ENCODE measurements at regions not wholly inside any gene's neighbourhood (a gene's known extent, or its start where the extent isn't known, plus 50 kb on each side); places are given as distances from the start of the nearest gene placed in this dataset.
A peak's percentile ranks its signal among the peaks of the same experiment; 100 is the strongest.
"Not testable (repeated sequence)": the region's sequence is repeated elsewhere in the genome, so short reads cannot be mapped to it uniquely, and the experiment has no call there.

DNA sequence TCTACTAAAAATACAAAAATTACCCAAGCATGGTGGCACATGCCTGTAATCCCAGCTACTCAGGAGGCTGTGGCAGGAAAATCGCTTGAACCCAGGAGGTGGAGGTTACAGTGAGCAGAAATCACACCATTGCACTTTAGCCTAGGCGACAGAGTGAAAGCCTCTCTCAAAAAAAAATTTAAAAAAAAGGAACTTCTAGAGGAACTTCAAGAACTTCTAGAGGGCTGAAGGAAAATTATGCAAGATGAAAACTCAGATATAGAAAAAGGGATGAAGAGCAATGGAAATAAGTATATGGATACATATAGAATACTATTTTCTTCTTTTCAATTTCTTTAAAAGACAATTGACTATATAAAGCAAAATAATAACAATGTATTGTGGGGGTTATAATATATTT lies 51.2 kb upstream of the PRR5 start:
- no peak for DNase-seq (ENCODE audit: low read depth)

DNA sequence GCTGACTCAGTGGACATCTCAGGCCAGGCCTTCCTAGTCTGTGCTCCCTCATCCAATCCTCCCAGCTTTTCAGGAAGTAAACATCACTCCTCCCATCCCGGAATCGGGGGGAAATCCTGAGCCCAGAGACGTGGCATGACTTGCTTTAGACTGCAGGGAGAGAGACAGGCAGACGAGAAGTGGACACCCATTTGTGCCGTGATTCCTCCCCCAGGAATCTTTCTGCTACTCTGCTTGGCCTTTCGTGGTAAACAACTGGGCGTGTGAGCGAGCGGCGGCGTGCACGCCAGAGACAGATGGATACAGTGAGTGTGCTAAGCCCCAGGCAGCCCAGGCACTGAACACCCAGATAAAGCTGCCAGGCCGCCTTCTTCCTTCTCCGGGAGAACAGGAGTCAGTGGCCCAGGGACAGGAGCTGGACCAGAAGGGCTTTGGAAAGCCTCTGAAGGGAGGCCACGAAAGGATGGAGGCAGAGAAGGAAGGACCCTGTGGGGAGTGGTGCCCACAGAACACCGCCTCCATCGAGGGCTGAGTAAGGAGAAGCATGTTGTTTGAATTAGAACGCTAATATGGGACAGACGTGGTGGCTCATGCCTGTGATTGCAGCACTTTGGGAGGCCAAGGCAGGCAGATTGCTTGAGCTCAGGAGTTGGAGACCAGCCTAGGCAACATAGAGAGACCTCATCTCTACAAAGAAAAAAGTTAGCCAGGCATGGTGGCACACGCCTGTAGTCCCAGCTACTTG lies 53.0 kb upstream of the PRR5 start:
- peak; percentile 92 for DNase-seq (ENCODE audit: low read depth)

DNA sequence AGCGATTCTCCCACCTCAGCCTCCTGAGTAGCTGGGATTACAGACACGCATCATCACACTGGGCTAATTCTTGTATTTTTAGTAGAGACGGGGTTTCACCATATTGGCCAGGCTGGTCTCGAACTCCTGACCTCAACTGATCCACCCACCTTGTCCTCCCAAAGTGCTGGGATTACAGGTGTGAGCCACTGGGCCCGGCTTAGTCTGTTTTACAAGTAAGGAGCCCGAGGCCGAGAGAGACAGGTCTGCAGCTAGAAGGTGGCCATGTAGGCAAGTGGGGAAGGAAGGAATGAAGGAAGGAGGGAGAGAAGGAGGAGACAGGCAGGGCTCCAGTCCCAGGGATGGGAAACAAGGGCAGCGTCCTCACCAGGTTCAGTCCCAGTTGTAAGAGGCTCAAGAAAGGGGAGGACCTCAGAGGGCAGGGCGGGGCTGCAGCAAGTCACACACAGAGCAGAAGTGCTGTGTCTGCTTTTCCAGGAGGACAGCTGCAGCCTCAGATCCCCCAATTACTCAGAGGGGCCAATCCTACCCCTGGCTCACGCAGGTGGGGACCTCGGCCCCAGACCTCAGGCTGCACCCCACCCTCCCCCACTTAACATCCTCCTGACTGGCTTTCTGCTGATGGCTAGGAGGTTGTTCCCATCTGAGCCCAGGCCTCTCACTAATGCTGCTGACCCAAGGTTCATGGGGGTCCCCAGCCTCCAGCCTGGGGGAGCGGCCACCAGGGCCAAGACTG lies 53.8 kb upstream of the PRR5 start:
- DNase-seq (ENCODE audit: low read depth), result peak; percentile 30

DNA sequence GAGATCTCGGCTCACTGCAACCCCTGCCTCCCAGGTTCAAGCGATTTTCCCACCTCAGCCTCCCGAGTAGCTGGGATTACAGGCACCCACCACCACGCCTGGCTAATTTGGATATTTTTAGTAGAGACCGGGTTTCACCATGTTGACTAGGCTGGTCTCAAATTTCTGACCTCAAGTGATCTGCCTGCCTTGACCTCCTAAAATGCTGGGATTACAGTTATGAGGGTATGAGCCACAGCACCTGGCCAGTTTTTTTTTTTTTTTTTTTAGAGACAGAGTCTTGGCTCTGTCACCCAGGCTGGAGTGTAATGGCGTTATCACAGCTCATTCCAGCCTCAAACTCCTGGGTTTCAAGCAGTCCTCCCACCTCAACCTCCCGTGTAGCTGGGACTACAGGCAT lies 54.9 kb upstream of the PRR5 start:
- DNase-seq (ENCODE audit: low read depth), result no peak

DNA sequence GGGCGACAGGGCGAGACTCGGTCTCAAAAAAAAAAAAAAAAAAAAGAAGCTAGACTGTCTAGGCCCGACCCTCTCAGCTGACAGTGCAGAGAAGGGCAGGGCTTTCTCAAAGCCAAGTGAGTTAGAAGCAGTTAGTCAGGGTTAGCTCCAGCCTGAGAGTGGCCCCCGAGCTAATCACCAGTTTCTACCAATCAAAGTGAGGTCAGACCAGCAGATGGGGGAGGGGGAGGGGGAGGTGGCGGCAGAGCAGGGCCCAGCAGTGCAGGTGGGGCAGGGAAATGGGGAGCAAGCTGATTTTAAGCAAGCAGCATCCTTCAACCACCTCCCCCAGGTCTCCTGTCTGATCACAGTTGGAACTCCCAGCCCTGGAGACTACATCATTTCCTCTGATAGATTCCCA lies 55.3 kb upstream of the PRR5 start:
- DNase-seq (ENCODE audit: low read depth), result no peak

DNA sequence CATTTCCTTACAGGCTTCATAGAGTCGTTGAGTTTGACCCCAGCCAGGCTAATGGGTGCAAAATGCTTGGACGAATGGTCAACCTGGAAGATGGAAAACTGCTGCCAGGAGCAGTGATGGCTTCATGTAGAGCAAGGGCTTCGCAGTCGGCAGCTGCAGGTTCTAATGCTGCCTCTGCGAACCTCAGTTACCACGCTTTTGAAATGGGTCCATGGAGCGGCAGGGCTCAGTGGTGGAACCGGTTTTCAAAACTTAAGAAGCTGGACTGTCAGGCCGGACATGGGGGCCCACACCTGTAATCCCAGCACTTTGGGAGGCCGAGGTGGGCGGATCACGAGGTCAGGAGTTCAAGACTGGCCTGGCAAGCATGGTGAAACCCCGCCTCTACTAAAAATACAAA lies 55.9 kb upstream of the PRR5 start:
- no peak for DNase-seq (ENCODE audit: low read depth)

DNA sequence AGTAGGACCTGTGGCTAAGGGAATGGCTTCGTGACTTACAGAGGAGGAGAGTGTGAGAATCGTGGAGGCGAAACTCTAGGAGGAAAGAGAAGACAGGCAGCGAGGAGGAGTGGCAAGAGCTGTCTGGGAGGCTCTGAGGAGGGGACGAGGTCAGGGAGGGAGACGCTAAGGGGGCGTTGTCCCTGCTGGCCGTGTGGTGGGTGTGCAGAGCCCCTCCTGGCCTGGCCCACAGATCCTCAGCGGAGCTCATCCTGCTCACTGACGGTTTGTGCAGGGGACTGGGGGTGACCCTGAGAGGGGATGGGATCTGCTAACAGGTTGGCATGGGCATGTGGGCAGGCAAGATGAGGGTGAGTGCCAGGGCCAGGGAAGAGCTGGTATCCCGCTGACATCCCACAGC lies 56.5 kb upstream of the PRR5 start:
- DNase-seq (ENCODE audit: low read depth), result no peak

DNA sequence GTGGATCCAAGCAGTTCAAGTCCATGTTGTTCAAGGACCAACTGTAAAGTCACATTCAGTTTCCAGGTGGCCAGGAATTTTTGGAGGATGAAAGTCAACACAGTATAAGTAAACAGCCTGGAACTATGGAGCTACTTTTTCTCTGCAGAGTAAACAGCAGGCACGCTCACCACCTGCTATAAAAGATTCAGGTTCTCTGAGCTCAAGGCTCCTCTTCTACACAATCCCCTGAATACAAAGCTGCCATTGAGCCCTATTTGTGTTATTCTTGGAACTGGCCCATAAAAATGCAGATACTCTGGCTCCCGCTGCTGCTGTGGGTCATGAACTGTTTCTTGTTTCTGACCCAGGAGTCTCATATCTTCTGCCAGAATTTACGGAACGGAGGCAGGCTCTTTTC lies 56.9 kb upstream of the PRR5 start:
- DNase-seq (ENCODE audit: low read depth), result no peak

DNA sequence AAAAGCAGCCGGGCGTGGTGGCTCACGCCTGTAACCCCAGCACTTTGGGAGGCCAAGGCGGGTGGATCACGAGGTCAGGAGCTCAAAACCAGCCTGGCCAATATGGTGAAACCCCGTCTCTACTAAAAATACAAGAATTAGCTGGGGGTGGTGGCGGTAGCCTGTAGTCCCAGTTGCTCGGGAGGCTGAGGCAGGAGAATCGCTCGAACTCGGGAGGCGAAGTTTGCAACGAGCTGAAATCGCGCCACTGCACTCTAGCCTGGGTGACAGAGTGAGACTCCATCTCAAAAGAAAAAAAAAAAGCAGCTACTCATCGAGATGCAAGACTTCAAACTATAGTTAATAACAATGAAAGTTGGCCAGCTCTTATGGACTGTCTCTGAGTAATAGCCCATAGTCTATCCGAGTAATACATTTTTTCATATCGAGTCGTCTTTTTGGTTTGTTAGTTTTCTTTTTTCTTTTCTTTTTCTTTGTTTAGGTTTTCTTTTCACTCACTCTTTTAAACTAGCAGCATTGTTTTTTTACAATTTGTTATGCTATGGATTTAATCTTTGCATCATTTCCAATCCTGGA lies 58.4 kb upstream of the PRR5 start:
- DNase-seq (ENCODE audit: low read depth), result not testable (repeated sequence)

DNA sequence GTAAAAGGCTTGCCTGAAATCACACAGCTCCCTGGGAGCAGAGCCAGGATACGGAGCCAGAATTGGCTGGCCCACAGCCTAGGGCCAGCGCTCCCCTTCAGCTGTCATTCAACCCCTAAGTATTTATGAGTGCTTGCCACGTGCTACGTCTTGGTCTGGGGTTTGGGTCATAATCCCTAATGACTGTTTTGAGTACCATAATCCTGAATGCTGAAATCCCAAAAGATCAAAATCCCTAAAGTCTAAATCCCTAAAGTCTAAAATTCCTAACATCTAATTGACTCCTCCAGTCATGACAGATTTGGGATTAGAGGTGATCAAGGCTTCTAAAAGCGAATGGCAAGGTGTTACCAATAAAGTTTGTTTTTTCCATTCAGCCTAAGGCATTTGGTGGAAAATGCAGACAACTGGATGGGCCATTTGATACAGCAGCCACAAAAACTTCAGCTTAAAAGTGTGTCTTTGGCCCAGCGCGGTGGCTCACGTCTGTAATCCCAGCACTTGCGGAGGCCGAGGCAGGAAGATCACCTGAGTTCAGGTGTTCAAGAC lies 59.8 kb upstream of the PRR5 start:
- DNase-seq (ENCODE audit: low read depth), result no peak

DNA sequence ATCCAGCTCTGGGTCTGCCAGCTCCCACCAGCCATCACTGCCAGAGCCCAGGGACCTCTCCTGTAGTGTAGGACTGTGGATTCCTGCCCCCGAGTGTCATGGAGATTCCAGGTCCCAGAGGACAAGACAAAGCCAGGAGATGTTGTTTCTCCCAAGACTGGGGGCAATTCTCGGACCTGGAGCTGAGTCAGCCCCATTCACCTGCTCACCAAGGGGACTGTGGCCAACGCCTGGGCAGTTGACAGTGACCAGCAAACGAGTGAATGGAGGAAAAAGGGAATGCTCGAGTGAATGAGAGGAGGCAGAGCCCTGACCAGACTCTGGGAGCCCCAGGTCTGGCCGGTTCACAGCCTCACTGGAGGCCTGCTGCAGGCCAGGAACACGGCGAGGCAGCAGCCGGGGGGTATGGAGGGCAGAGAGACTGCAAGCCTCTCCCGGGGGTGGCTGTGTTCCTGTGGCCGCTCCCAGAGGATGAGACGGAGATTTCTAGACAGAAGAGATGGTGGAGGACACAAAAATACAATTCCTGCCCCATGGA lies 61.3 kb upstream of the PRR5 start:
- DNase-seq (ENCODE audit: low read depth), result no peak

DNA sequence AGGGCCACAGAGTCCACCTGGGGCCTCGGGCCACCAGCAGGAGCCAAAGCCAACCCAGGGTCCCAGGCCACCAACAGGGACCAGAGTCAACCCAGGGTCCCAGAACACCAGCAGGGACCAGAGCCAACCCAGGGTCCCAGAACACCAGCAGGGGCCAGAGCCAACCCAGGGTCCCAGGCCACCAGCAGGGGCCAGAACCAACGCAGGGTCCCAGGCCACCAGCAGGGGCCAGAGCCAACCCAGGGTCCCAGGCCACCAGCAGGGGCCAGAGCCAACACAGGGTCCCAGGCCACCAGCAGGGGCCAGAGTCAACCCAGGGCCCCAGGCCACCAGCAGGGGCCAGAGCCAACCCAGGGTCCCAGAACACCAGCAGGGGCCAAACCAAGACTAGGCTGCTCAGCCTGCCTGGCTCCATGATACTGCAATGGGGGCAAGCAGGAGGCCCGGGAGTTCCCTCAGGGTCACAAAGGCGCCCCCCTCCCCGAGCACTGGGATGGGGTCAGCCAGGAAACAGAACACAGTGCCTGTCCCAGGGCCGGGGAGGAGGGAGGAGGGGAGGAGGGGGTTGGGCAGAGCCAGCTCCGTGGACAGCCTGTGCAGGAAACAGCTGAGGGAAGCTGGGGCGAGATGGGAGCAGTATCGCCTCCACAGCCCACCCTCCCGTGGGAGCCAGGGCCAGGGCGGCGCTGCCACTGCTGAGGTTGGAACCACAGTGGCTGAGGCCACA lies 62.0 kb upstream of the PRR5 start:
- DNase-seq (ENCODE audit: low read depth), result no peak

DNA sequence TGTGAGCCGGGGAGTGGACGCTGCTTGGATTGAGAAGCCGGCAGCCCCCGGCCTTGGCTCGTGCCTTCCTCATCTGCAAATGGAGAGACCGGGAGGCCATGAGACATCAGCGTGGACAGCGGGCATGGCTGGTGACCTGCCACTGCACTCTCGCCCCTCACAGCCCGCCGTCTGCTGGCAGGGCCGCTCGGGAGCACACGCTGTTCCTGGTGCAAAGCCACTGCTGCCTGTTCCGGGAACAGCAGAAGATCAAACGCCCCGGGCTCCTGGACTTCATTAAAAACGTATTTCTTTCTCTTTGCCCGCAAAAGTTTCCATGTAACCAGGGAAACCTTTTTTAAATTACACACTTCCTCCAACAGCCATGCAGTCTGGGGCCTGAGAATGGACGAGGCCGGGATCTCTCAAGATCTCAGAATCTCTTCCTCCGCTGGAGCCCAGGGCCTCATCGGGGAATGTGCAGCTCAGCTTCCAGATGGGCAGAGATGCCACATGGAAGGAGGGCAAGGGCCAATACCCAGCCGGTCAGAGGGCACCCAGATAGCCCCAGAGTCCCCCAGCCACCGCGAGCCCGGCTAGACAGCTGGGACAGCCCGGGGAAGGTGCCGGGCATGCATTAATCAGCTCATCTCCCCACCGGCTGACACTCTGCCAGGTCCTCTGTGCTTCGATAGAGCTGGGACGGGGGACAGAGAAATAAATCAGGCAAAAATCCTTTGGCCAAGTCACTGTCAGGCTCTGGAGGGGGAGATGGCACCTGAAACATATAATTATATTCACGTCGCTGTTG lies 62.8 kb upstream of the PRR5 start:
- DNase-seq (ENCODE audit: low read depth), result peak; percentile 87

DNA sequence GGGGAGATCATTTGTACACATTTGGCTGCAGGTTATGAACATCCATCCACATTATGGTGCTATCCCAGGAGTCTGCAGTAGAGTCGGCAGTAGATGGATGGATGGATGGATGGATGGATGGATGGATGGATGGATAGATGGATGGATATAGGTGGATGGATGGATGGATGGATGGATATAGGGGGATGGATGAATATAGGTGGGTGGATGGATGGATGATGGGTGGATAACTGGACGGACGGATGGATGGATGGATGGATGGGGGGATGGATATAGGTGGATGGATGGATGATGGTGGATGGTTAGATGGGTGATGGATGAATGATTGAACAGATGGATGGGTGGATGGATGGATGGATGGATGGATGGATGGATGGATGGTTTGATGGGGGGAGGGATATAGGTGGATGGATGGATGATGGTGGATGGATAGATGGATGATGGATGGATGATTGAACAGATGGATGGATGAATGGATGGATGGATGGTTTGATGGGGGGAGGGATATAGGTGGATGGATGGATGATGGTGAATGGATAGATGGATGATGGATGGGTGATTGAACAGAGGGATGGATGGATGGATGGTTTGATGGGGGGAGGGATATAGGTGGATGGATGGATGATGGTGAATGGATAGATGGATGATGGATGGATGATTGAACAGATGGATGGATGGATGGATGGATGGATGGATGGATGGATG lies 65.3 kb upstream of the PRR5 start:
- not testable (repeated sequence) for DNase-seq (ENCODE audit: low read depth)

DNA sequence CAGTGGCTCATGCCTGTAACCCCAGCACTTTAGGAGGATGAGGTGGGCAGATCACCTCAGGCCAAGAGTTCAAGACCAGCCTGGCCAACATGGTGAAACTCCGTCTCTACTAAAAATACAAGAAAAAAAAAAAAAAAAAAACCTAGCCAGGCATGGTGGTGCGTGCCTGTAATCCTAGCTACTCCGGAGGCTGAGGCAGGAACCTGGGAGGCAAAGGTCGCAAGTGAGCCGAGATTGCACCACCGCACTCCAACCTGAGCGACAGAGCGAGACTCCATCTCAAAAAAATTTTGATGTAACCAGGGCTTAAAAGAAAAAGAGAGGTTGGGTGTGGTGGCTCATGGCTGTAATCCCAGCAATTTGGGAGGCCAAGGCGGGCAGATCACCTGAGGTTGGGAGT lies 66.4 kb upstream of the PRR5 start:
- not testable (repeated sequence) for DNase-seq (ENCODE audit: low read depth)

DNA sequence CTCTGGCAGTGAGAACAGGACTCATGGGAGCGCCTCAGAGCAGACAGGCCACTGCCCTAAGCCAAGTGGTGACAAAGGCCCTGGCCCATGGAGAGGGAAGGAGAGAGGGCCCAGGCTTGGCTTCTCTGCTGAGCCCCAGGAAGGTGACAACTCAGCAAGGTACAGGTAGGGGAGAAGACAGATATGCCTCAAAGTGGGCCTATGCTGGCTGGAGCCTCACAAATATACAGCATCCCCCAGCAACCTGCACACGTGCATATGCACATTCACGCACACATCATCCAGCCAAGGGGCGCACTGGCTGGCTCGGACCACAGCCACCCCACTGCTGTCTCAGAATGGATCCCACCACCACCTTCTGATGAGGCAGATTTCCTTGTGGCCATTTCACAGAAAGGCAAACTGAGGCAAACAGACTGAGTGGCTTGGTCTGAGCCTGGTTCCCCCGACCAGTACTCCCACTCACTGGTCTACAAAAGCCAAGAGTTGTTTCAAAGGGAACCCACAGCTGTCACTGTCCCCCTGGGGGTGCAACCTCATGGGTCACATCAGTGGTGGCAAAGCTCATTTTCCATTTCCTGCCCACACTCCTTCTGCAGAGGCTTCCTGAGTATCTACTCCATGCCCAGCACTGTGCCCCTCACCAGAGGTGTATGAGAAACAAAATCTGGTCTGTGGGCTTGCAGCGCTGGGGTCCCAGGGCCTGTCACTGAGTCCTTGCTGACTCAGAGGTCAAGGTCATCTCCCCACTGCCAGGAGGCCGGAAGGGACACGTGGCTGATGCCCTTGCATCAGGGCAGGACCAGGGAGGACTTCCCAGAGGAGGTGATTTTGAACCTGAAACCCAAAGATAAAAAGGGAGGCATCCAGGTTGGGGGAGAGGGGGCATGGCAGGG lies 67.3 kb upstream of the PRR5 start:
- DNase-seq (ENCODE audit: low read depth), result no peak

DNA sequence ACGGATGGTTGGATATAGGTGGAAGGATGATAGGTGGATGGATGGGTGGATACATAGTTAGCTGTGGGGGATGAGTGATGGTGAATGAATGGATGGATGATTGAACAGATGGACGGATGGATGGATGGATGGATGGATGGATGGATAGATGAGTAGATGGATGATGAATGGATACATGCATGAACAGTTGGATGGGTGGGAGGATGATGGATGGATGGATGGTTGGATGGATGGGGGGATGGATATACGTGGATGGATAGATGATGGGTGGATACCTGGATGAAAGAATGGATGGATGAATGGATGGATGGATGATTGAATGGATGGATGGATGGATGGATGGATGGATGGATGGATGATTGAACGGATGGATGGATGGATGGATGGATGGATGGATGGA lies 68.4 kb upstream of the PRR5 start:
- DNase-seq (ENCODE audit: low read depth), result no peak

DNA sequence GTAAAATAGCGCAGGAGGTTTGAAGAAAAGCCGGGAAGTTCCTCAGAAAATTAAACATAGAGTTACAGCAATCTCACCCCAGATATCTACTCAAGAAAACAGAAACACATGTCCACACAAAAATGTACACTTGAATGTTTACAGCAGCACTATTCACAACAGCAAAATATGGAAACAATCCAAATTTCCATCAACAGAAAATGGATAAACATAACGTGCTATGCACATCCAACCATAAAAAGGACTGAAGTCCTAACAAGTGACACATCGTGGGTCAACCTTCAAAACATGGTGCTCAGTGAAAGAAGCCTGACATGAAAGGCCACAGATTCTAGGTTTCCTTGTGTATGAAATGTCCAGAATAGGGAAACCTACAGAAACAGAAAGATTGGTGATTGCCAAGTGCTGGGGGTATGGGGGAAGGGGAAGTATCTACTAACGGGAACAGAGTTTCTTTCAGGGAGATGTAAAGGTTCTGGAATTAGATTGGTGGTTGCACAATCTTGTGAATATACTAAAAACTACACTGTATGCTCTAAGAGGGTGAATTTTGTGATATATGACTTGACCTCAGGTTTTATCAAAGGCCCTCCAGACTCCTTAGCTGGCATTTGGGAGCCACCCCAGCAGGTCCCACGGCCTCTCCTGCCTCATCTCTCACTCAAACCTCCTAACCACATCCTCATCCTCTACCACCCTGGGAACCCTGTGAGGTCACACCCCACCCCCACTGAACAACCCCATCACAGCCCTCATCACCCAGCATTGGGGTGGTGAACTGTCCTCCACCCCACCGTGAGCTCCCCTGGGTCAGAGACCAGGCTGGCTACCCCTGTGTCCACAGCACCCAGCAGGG lies 69.2 kb upstream of the PRR5 start:
- no peak for DNase-seq (ENCODE audit: low read depth)

DNA sequence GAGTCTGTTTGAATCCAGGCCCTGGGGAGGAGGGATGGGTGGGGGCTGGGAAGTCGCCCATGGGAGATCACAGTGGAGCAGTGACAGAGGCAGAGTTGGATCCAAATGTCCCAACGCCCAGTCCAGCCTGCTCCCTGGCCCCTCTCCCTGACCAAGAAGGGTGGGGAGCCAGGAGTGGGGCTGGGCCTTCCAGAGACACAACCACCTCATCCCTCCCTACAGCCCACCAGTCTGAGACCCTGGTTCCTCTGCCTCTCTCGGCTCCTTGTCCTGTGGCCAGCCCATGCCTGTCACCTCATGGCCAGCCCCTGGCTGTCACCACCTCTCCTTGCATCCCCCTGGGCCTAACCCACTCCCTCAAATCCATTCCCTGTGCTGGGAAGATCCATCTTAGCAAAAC lies 71.2 kb upstream of the PRR5 start:
- no peak for DNase-seq (ENCODE audit: low read depth)
